GM21515 (cell line): ENCODE measurements at regions not wholly inside any gene's neighbourhood (a gene's known extent, or its start where the extent isn't known, plus 50 kb on each side); places are given as distances from the start of the nearest gene placed in this dataset.

Experiments
- ATAC-seq: cut with Tn5 transposase; IDR thresholded peaks from one replicate; pipeline ENCODE4 v1.9.1; 2021; ENCODE audit not compliant: unreplicated experiment

GRCh38 chr5:15027764-15028163 is 156.2 kb upstream of the ANKH start:
- ATAC-seq: no peak

- ATAC-seq: no peak
Observed at GRCh38 chr5:15026944-15027343, 155.4 kb upstream of the ANKH start.

- no peak for ATAC-seq
Observed at GRCh38 chr5:15026011-15026893, 154.7 kb upstream of the ANKH start.

- ATAC-seq: no peak
Observed at GRCh38 chr5:15023846-15024245, 152.3 kb upstream of the ANKH start.

GRCh38 chr5:15023266-15023665 is 151.7 kb upstream of the ANKH start:
- no peak for ATAC-seq

GRCh38 chr5:15021266-15022046 is 149.9 kb upstream of the ANKH start:
- no peak for ATAC-seq

- no peak for ATAC-seq
Observed at GRCh38 chr5:15020736-15021135, 149.2 kb upstream of the ANKH start.

GRCh38 chr5:15014809-15015208 is 143.2 kb upstream of the ANKH start:
- ATAC-seq: no peak

- ATAC-seq: peak; percentile 54
Observed at GRCh38 chr5:15013654-15014463, 142.3 kb upstream of the ANKH start.

GRCh38 chr5:15012061-15012460 is 140.5 kb upstream of the ANKH start:
- ATAC-seq: no peak

GRCh38 chr5:15010936-15011335 is 139.4 kb upstream of the ANKH start:
- ATAC-seq: no peak

GRCh38 chr5:15009420-15009819 is 137.8 kb upstream of the ANKH start:
- ATAC-seq: no peak

- ATAC-seq: no peak
Observed at GRCh38 chr5:15008921-15009320, 137.3 kb upstream of the ANKH start.

GRCh38 chr5:15008476-15008875 is 136.9 kb upstream of the ANKH start:
- ATAC-seq: no peak

- no peak for ATAC-seq
Observed at GRCh38 chr5:15007646-15008045, 136.1 kb upstream of the ANKH start.

GRCh38 chr5:15004506-15004905 is 132.9 kb upstream of the ANKH start:
- no peak for ATAC-seq

GRCh38 chr5:15003511-15003920 is 131.9 kb upstream of the ANKH start:
- ATAC-seq: peak; percentile 94

- no peak for ATAC-seq
Observed at GRCh38 chr5:15002791-15003190, 131.2 kb upstream of the ANKH start.

GRCh38 chr5:15002173-15002572 is 130.6 kb upstream of the ANKH start:
- no peak for ATAC-seq

- no peak for ATAC-seq
Observed at GRCh38 chr5:15001517-15001916, 129.9 kb upstream of the ANKH start.

- ATAC-seq: no peak
Observed at GRCh38 chr5:14998491-14998890, 126.9 kb upstream of the ANKH start.
